Upper lobe of right lung (tissue), 1 donor: ENCODE measurements at regions not wholly inside any gene's neighbourhood (a gene's known extent, or its start where the extent isn't known, plus 50 kb on each side); places are given as distances from the start of the nearest gene placed in this dataset.

Experiments used
- ATAC-seq: fragments of 200-7000 bp; cut with Tn5 transposase; one replicate; pipeline ENCODE4 v1.9.1; 2020; ENCODE audit warnings: mild to moderate bottlenecking, moderate library complexity
- DNase-seq: peaks from one replicate; pipeline ENCODE4 v3.0.0-alpha.2; 2020
- H3K27ac ChIP-seq: fragments of 200-600 bp; one replicate; pipeline ENCODE4 v1.8.0; 2022
- H3K27me3 ChIP-seq: fragments of 200-600 bp; one replicate; pipeline ENCODE4 v1.8.0; 2022; ENCODE audit warnings: mild to moderate bottlenecking
- H3K36me3 ChIP-seq: fragments of 200-600 bp; one replicate; pipeline ENCODE4 v1.8.0; 2022
- H3K4me1 ChIP-seq: fragments of 200-600 bp; one replicate; pipeline ENCODE4 v1.8.0; 2022
- H3K4me3 ChIP-seq: fragments of 200-600 bp; one replicate; pipeline ENCODE4 v1.8.0; 2022; ENCODE audit warnings: mild to moderate bottlenecking
- H3K9me3 ChIP-seq: fragments of 200-600 bp; one replicate; pipeline ENCODE4 v1.8.0; 2022
- CTCF ChIP-seq: fragments of 200-600 bp; IDR thresholded peaks from one replicate; pipeline ENCODE4 v1.8.0; 2022; ENCODE audit warnings: antibody characterized with exemption
- intact Hi-C: fragments of 100-400 bp; cut with DNase I; formaldehyde crosslinking; loops from one replicate; pipeline ENCODE4 v1.11.0; 2022
- donor health status: DM: no; HTN: yes; CAD: no; lungs with severe emphysema.

GRCh38 chr7:136325027-136325426, 347.9 kb upstream of the MTPN start:
- Histone ChIP-seq H3K4me3 (no peak overlapping the region), H3K9me3 (no peaks in the 10 kb centered on the region), H3K4me1 (no peaks in the 10 kb centered on the region), H3K27me3 (peaks cover 3% of the 10 kb centered on the region), H3K36me3 (no peaks in the 10 kb centered on the region), H3K27ac (no peak overlapping the region)
- intact Hi-C loops = no loop called here
- ATAC-seq = no peak
- no peak for TF ChIP-seq CTCF
- no peak for DNase-seq

- ATAC-seq (no peak), DNase-seq (no peak)
- no peak overlapping the region for H3K27ac ChIP-seq
- peaks cover 3% of the 10 kb centered on the region for H3K27me3 ChIP-seq
- no peaks in the 10 kb centered on the region for H3K36me3 ChIP-seq
- no peak overlapping the region for H3K4me3 ChIP-seq
- TF ChIP-seq CTCF = no peak
- no peaks in the 10 kb centered on the region for H3K9me3 ChIP-seq
- H3K4me1 ChIP-seq = no peaks in the 10 kb centered on the region
- intact Hi-C loops = no loop called here
Observed at GRCh38 chr7:136324073-136324704, 347.0 kb upstream of the MTPN start.

- H3K27ac ChIP-seq = no peak overlapping the region
- no peak for TF ChIP-seq CTCF
- no peak overlapping the region for H3K4me3 ChIP-seq
- ATAC-seq = no peak
- peaks cover 4% of the 10 kb centered on the region for H3K9me3 ChIP-seq
- H3K36me3 ChIP-seq = no peaks in the 10 kb centered on the region
- H3K27me3 ChIP-seq = no peaks in the 10 kb centered on the region
- H3K4me1 ChIP-seq = no peaks in the 10 kb centered on the region
- intact Hi-C loops = no loop called here
- no peak for DNase-seq
Observed at GRCh38 chr7:136312592-136312991, 335.4 kb upstream of the MTPN start.

- no peak for TF ChIP-seq CTCF
- Histone ChIP-seq H3K4me1 (no peaks in the 10 kb centered on the region), H3K27ac (no peak overlapping the region), H3K27me3 (no peaks in the 10 kb centered on the region), H3K36me3 (no peaks in the 10 kb centered on the region), H3K4me3 (no peak overlapping the region), H3K9me3 (peaks cover 4% of the 10 kb centered on the region)
- DNase-seq (no peak), ATAC-seq (no peak)
- intact Hi-C loops = no loop called here
Observed at GRCh38 chr7:136309407-136309806, 332.2 kb upstream of the MTPN start.

GRCh38 chr7:136308230-136308629, 331.1 kb upstream of the MTPN start:
- no peak for ATAC-seq

More at GRCh38 chr7:136308230-136308629, 331.1 kb upstream of the MTPN start:
- no peak for DNase-seq
- intact Hi-C loops = no loop called here
- no peaks in the 10 kb centered on the region for H3K4me1 ChIP-seq
- no peak overlapping the region for H3K4me3 ChIP-seq
- no peak overlapping the region for H3K27ac ChIP-seq
- no peaks in the 10 kb centered on the region for H3K27me3 ChIP-seq
- H3K36me3 ChIP-seq = no peaks in the 10 kb centered on the region
- peaks cover 4% of the 10 kb centered on the region for H3K9me3 ChIP-seq
- TF ChIP-seq CTCF = no peak
